C4-2B (cell line): ENCODE measurements at regions not wholly inside any gene's neighbourhood (a gene's known extent, or its start where the extent isn't known, plus 50 kb on each side); places are given as distances from the start of the nearest gene placed in this dataset.

Experiments used
- H3K27ac ChIP-seq: fragments of 450-650 bp; 2 replicates; pipeline ENCODE4 v1.5.1; 2017
- CTCF ChIP-seq: fragments of 450-650 bp; conservative IDR thresholded peaks from 2 replicates; pipeline ENCODE4 v1.5.1; 2017; ENCODE audit warnings: mild to moderate bottlenecking
- ZFX ChIP-seq: fragments of 450-650 bp; IDR thresholded peaks from 2 replicates; pipeline ENCODE4 v1.6.1; 2017

- H3K27ac ChIP-seq = no peak overlapping the region
- TF ChIP-seq CTCF = no peak
- no peak for TF ChIP-seq ZFX
Observed at GRCh38 chr7:42292991-42293521, 56.0 kb upstream of the GLI3 start.

- TF ChIP-seq CTCF (no peak), ZFX (no peak)
- H3K27ac ChIP-seq = no peak overlapping the region
Observed at GRCh38 chr7:42289473-42289872, 52.5 kb upstream of the GLI3 start.
